Amniotic stem cell (primary cell): ENCODE measurements at regions not wholly inside any gene's neighbourhood (a gene's known extent, or its start where the extent isn't known, plus 50 kb on each side); places are given as distances from the start of the nearest gene placed in this dataset.

Experiments used
- DNase-seq: peaks from one replicate; lab custom pipeline; 2025; lab: John Stamatoyannopoulos, UW

GRCh38 chr3:34783876-34784275 is 855.4 kb upstream of the ARPP21 start:
- DNase-seq, result no peak

GRCh38 chr3:34793057-34793456 is 846.3 kb upstream of the ARPP21 start:
- no peak for DNase-seq

GRCh38 chr3:34807611-34808010 is 831.7 kb upstream of the ARPP21 start:
- DNase-seq, result no peak

GRCh38 chr3:34808287-34808686 is 831.0 kb upstream of the ARPP21 start:
- DNase-seq, result no peak

GRCh38 chr3:34828847-34829246 is 810.5 kb upstream of the ARPP21 start:
- DNase-seq, result no peak

- DNase-seq, result no peak
These were observed 806.3 kb upstream of the ARPP21 start for GRCh38 chr3:34832865-34833508.

GRCh38 chr3:34837848-34838741 is 801.2 kb upstream of the ARPP21 start:
- no peak for DNase-seq

GRCh38 chr3:34842706-34843480 is 796.4 kb upstream of the ARPP21 start:
- no peak for DNase-seq

GRCh38 chr3:34844323-34844620 is 795.1 kb upstream of the ARPP21 start:
- no peak for DNase-seq

GRCh38 chr3:34851137-34851536 is 788.2 kb upstream of the ARPP21 start:
- DNase-seq, result no peak

- no peak for DNase-seq
These were observed 786.4 kb upstream of the ARPP21 start for GRCh38 chr3:34852844-34853439.

- no peak for DNase-seq
These were observed 783.0 kb upstream of the ARPP21 start for GRCh38 chr3:34856081-34856947.

- no peak for DNase-seq
These were observed 781.2 kb upstream of the ARPP21 start for GRCh38 chr3:34858067-34858660.

GRCh38 chr3:34859746-34860145 is 779.6 kb upstream of the ARPP21 start:
- DNase-seq, result peak; percentile 56

- no peak for DNase-seq
These were observed 776.9 kb upstream of the ARPP21 start for GRCh38 chr3:34862456-34862855.

GRCh38 chr3:34863485-34863884 is 775.8 kb upstream of the ARPP21 start:
- no peak for DNase-seq

- no peak for DNase-seq
These were observed 775.3 kb upstream of the ARPP21 start for GRCh38 chr3:34864011-34864410.

- DNase-seq, result no peak
These were observed 774.0 kb upstream of the ARPP21 start for GRCh38 chr3:34865346-34865745.

GRCh38 chr3:34868935-34869334 is 770.4 kb upstream of the ARPP21 start:
- no peak for DNase-seq

GRCh38 chr3:34869696-34870095 is 769.6 kb upstream of the ARPP21 start:
- no peak for DNase-seq

GRCh38 chr3:34872406-34872805 is 766.9 kb upstream of the ARPP21 start:
- no peak for DNase-seq
